PC-9 (cell line): ENCODE measurements at regions not wholly inside any gene's neighbourhood (a gene's known extent, or its start where the extent isn't known, plus 50 kb on each side); places are given as distances from the start of the nearest gene placed in this dataset.

ENCODE experiments used
- BruUV-seq: library from RNA; stranded (reverse); fragments of 400-500 nt; replicated peaks from 2 replicates; lab custom pipeline; 2021; lab: Mats Ljungman, UMichigan
- CTCF ChIA-PET: fragments of 300-600 bp; sonication (Branson Sonifier 250); formaldehyde crosslinking; loops from one replicate; lab custom pipeline; 2022; ENCODE audit warnings: antibody characterized with exemption; lab: Charles Lee
- POLR2A ChIA-PET: fragments of 300-600 bp; sonication (Branson Sonifier 250); formaldehyde crosslinking; loops from one replicate; lab custom pipeline; 2022; ENCODE audit warnings: antibody characterized with exemption; ENCODE audit not compliant: unreplicated experiment; lab: Charles Lee
- DNase-seq, 2 experiments: peaks; one replicate each; pipeline versions ENCODE4 v3.0.0 to v3.0.0-alpha.2; 2015 to 2022; ENCODE audit warnings: mixed read lengths in 1 of 2
- H2AFZ ChIP-seq: fragments of 200-600 bp; sonication (generic); 2 replicates; pipeline ENCODE4 v1.8.1; 2017; ENCODE audit warnings: antibody characterized with exemption
- H3F3A ChIP-seq: fragments of 200-600 bp; sonication (generic); 2 replicates; pipeline ENCODE4 v1.8.1; 2017; ENCODE audit warnings: antibody characterized with exemption, mild to moderate bottlenecking, low read depth; ENCODE audit not compliant: insufficient read depth
- H3K27ac ChIP-seq: fragments of 200-600 bp; sonication (generic); 2 replicates; pipeline ENCODE4 v1.6.1; 2016; ENCODE audit warnings: mixed run types
- H3K27me3 ChIP-seq: fragments of 200-600 bp; sonication (generic); 2 replicates; pipeline ENCODE4 v1.6.1; 2016; ENCODE audit warnings: low read depth, mixed run types; ENCODE audit not compliant: insufficient read depth
- H3K36me3 ChIP-seq: fragments of 200-600 bp; sonication (generic); 2 replicates; pipeline ENCODE4 v1.6.1; 2016; ENCODE audit warnings: low read depth, mixed run types
- H3K4me1 ChIP-seq: fragments of 200-600 bp; sonication (generic); replicated peaks from 2 replicates; pipeline ENCODE4 v1.6.1; 2016; ENCODE audit warnings: mixed run types; ENCODE audit not compliant: insufficient read depth
- H3K4me2 ChIP-seq: fragments of 200-600 bp; sonication (generic); 2 replicates; pipeline ENCODE4 v1.6.1; 2017; ENCODE audit warnings: mixed run types
- H3K4me3 ChIP-seq: fragments of 200-600 bp; sonication (generic); 2 replicates; pipeline ENCODE4 v1.6.1; 2016; ENCODE audit warnings: mixed run types
- H3K79me2 ChIP-seq: fragments of 200-600 bp; sonication (generic); 2 replicates; pipeline ENCODE4 v1.6.1; 2017; ENCODE audit warnings: low read depth, mixed run types
- H3K9me2 ChIP-seq: fragments of 200-600 bp; sonication (generic); 2 replicates; pipeline ENCODE4 v1.8.1; 2017; ENCODE audit warnings: mild to moderate bottlenecking; ENCODE audit not compliant: insufficient read depth
- H3K9me3 ChIP-seq: fragments of 200-600 bp; sonication (generic); 2 replicates; pipeline ENCODE4 v1.8.1; 2016; ENCODE audit warnings: low read depth; ENCODE audit not compliant: insufficient read depth
- H4K20me1 ChIP-seq: fragments of 200-600 bp; sonication (generic); 2 replicates; pipeline ENCODE4 v1.8.1; 2017; ENCODE audit not compliant: insufficient read depth
- CTCF ChIP-seq: fragments of 200-600 bp; sonication (generic); conservative IDR thresholded peaks from 2 replicates; pipeline ENCODE4 v1.6.1; 2017; ENCODE audit warnings: mixed run types, antibody characterized with exemption, mild to moderate bottlenecking, moderate library complexity
- EZH2 ChIP-seq: fragments of 200-600 bp; sonication (generic); IDR thresholded peaks from 2 replicates; pipeline ENCODE4 v1.8.0; 2017; ENCODE audit warnings: antibody characterized with exemption, low read depth
- intact Hi-C: fragments of 100-400 bp; cut with micrococcal nuclease; formaldehyde crosslinking; loops from one replicate; pipeline ENCODE4 v1.10.0; 2022; ENCODE audit not compliant: unreplicated experiment

GRCh38 chr18:78561757-78562510 lies 417.7 kb upstream of the SALL3 start:
- Histone ChIP-seq H3K4me1 (no peaks in the 10 kb centered on the region), H3K27me3 (peaks cover 22% of the 10 kb centered on the region; the same call in 1 of the 2 replicates), H3K9me3 (no peaks in the 10 kb centered on the region), H3K79me2 (no peaks in the 10 kb centered on the region), H3K9me2 (no peaks in the 10 kb centered on the region), H3K4me2 (no peak overlapping the region), H3K27ac (no peak overlapping the region), H3F3A (no peaks in the 10 kb centered on the region), H3K36me3 (no peaks in the 10 kb centered on the region), H2AFZ (no peak overlapping the region), H3K4me3 (no peak overlapping the region), H4K20me1 (no peaks in the 10 kb centered on the region)
- intact Hi-C loops = no loop called here
- no peak for DNase-seq
- ChIA-PET POLR2A (no interaction called here), CTCF (no interaction called here)
- TF ChIP-seq EZH2 (no peak), CTCF (no peak)
- no TSS peak for BruUV-seq

- H4K20me1 ChIP-seq = no peaks in the 10 kb centered on the region
- no peaks in the 10 kb centered on the region for H3K9me3 ChIP-seq
- DNase-seq = no peak
- H3K27me3 ChIP-seq = peaks cover 23% of the 10 kb centered on the region; the same call in 1 of the 2 replicates
- no peaks in the 10 kb centered on the region for H3F3A ChIP-seq
- no peaks in the 10 kb centered on the region for H3K4me1 ChIP-seq
- no peaks in the 10 kb centered on the region for H3K9me2 ChIP-seq
- H3K79me2 ChIP-seq = no peaks in the 10 kb centered on the region
- POLR2A ChIA-PET = no interaction called here
- CTCF ChIA-PET = no interaction called here
- intact Hi-C loops = no loop called here
- BruUV-seq = no TSS peak
- no peak overlapping the region for H3K4me3 ChIP-seq
- H2AFZ ChIP-seq = no peak overlapping the region
- H3K27ac ChIP-seq = no peak overlapping the region
- no peaks in the 10 kb centered on the region for H3K36me3 ChIP-seq
- TF ChIP-seq EZH2 = no peak
- TF ChIP-seq CTCF = no peak
- no peak overlapping the region for H3K4me2 ChIP-seq
These were observed 417.1 kb upstream of the SALL3 start for GRCh38 chr18:78562531-78562961.

GRCh38 chr18:78563110-78563509 lies 416.5 kb upstream of the SALL3 start:
- DNase-seq = no peak
- H3K79me2 ChIP-seq = no peaks in the 10 kb centered on the region

More at GRCh38 chr18:78563110-78563509, 416.5 kb upstream of the SALL3 start:
- Histone ChIP-seq H3K36me3 (no peaks in the 10 kb centered on the region), H3K27me3 (peaks cover 22% of the 10 kb centered on the region), H3K4me1 (no peaks in the 10 kb centered on the region), H2AFZ (no peak overlapping the region), H3K9me2 (no peaks in the 10 kb centered on the region), H3F3A (no peaks in the 10 kb centered on the region), H3K27ac (no peak overlapping the region), H3K9me3 (no peaks in the 10 kb centered on the region), H3K4me3 (no peak overlapping the region), H3K4me2 (no peak overlapping the region), H4K20me1 (no peaks in the 10 kb centered on the region)
- ChIA-PET CTCF (no interaction called here), POLR2A (no interaction called here)
- no TSS peak for BruUV-seq
- TF ChIP-seq CTCF (no peak), EZH2 (no peak)
- intact Hi-C loops = no loop called here
